OCI-LY7 (cell line): ENCODE measurements at regions not wholly inside any gene's neighbourhood (a gene's known extent, or its start where the extent isn't known, plus 50 kb on each side); places are given as distances from the start of the nearest gene placed in this dataset.

ENCODE experiments used
- CTCF ChIP-seq: fragments of 200-600 bp; sonication (generic); conservative IDR thresholded peaks from 2 replicates; pipeline ENCODE4 v1.5.1; 2014; ENCODE audit warnings: mild to moderate bottlenecking, antibody characterized with exemption, low read length, moderate library complexity, mixed read lengths
- EZH2phosphoT487 ChIP-seq: fragments of 200-600 bp; sonication (generic); IDR thresholded peaks from 2 replicates; pipeline ENCODE4 v1.6.1; 2018; ENCODE audit warnings: low read depth, borderline replicate concordance, mild to moderate bottlenecking, mixed run types, antibody characterized with exemption, low read length, moderate library complexity, mixed read lengths

GRCh38 chr12:67594888-67595287 lies 53.7 kb upstream of the DYRK2 start:
- TF ChIP-seq CTCF (no peak), EZH2phosphoT487 (no peak)
